ENCODE measurements at regions not wholly inside any gene's neighbourhood (a gene's known extent, or its start where the extent isn't known, plus 50 kb on each side); places are given as distances from the start of the nearest gene placed in this dataset.

DNA sequence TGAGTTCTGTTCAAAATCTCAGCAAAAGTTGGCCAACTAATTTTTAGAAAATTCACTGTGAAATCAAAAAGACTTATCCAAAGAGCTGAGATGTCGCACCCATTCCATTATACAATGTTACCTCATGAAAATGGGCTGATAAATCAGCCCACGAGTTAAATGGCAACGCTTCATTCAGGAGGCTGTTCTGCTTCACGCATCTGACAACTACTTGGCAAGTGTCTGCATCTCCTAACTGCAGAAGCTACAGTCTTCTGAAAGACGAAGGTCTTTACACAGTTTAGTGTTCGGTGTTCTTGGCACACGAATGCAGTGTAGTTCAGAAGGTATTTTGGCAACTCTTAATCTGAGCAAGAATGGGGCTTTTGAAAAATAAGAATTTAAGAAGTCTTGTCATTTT is 166.6 kb upstream of the DKK2 start:
- Mint-ChIP-seq H3K9me3 (no peaks in the 10 kb centered on the region), H3K4me3 (no peak overlapping the region), H3K27me3 (no peaks in the 10 kb centered on the region), H3K4me1 (ENCODE audit: low read depth) (no peaks in the 10 kb centered on the region), H3K27ac (no peak overlapping the region), H3K36me3 (no peaks in the 10 kb centered on the region)
- ChIA-PET CTCF (no interaction called here), POLR2A (no interaction called here)
- no peak for DNase-seq
- intact Hi-C loops (cut with micrococcal nuclease): no loop called here

DNA sequence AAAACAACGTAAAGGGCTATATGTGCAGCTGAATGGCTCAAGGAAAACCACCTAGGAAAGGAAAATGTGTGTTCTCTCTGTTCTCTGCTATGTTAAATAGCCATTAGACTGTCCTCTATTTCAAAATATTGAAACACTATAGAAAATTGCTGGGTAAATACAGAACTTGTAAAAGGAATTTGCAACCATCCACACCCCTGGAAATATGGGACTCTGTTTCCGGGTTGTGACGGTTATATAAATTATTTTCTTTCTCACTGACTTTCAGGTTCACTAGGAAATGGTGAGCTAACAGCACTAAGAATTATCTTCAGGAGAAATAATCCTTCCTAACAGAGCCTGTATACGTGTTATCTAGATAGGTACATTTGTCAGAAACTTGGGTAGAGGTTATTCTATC is 161.0 kb upstream of the DKK2 start:
- Mint-ChIP-seq H3K9me3 (no peaks in the 10 kb centered on the region), H3K4me3 (no peak overlapping the region), H3K36me3 (no peaks in the 10 kb centered on the region), H3K4me1 (ENCODE audit: low read depth) (no peaks in the 10 kb centered on the region), H3K27me3 (no peaks in the 10 kb centered on the region), H3K27ac (no peak overlapping the region)
- intact Hi-C loops (cut with micrococcal nuclease): no loop called here
- no peak for DNase-seq
- POLR2A ChIA-PET: no interaction called here
- CTCF ChIA-PET: no interaction called here

DNA sequence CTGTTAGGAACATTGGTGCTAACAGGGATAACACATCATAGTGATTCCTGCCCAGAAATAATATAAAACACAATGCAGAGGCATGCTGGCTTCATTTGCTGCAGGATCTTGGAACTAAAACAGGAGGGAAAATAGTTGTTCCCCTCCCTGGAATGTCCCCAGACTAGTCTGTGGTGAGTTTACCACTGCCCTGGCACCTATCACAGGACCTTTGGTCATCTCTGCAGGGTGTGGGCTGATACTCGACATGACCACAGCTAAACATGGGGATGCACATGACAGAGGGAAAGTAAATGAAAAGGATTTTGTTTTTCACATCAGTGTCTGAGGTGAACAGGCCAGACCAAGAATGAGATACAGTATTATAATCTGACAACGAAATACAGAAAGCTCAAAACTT is 160.2 kb upstream of the DKK2 start:
- no peaks in the 10 kb centered on the region for H3K27me3 Mint-ChIP-seq
- no peak for DNase-seq
- no peaks in the 10 kb centered on the region for H3K36me3 Mint-ChIP-seq
- no peak overlapping the region for H3K4me3 Mint-ChIP-seq
- intact Hi-C loops (cut with micrococcal nuclease): no loop called here
- no peaks in the 10 kb centered on the region for H3K9me3 Mint-ChIP-seq
- ChIA-PET POLR2A (no interaction called here), CTCF (no interaction called here)
- no peak overlapping the region for H3K27ac Mint-ChIP-seq
- no peaks in the 10 kb centered on the region for H3K4me1 Mint-ChIP-seq (ENCODE audit: low read depth)

DNA sequence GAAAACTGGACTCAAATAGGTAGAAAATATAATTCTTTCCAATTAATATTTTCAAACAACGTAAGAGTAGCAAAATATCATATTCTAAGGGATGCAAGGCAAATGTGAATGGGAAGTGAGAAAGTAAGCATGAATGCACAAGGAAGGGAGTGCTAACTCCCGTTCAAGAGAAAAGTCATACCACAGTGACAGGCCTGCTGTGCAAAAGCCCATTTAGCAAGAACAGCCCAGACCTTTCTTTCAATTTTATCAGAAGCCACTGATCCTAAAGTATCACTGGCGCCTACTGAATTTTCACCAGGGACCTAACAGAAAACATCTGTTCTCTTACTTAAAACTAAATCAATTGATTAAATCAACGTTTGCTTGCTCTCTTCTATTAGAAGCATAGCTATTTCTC is 157.9 kb upstream of the DKK2 start:
- H3K36me3 Mint-ChIP-seq: no peaks in the 10 kb centered on the region
- POLR2A ChIA-PET: no interaction called here
- H3K4me1 Mint-ChIP-seq (ENCODE audit: low read depth): no peaks in the 10 kb centered on the region
- no peak for DNase-seq
- no peak overlapping the region for H3K4me3 Mint-ChIP-seq
- intact Hi-C loops (cut with micrococcal nuclease): no loop called here
- H3K27me3 Mint-ChIP-seq: no peaks in the 10 kb centered on the region
- H3K9me3 Mint-ChIP-seq: no peaks in the 10 kb centered on the region
- CTCF ChIA-PET: no interaction called here
- no peak overlapping the region for H3K27ac Mint-ChIP-seq

DNA sequence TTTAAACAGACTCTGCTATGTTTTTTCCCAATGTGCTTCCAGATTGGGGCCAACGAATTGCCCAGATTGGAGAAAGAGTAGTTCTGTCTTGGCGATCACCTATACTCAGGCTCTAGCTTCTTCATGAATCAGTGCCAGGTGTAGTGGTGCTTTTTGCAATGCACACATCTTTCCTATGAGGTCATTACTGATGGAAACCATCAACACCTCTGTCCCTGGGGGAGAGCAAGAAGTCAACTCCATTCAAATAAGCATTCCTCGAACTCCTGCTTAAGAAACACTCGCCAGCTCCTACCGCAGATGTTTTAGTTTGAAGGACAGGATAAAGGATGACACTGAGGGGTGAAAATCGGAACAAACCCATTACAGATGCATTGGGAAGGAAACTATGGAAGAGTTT is 156.5 kb upstream of the DKK2 start:
- ChIA-PET POLR2A (no interaction called here), CTCF (no interaction called here)
- no peaks in the 10 kb centered on the region for H3K9me3 Mint-ChIP-seq

DNA sequence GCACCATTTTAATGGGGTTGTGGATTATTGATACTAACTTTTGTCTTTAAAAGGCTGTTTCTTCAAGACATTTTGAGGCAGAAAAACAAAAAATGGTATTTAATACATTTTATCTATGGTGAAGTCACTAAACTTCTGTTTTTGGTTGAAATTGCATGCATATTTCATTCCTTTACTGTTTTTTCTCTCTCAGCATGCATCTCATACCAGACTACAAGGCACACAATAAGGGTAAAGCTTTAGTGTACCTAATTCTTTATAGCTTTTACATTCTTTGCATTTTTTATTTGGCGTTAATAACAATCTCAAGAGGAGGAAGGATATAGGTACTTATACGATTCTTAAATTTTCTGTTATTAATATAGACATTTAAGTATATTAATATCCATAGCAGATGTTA is 151.0 kb upstream of the DKK2 start:
- no peaks in the 10 kb centered on the region for H3K36me3 Mint-ChIP-seq
- no peaks in the 10 kb centered on the region for H3K4me1 Mint-ChIP-seq (ENCODE audit: low read depth)
- no peaks in the 10 kb centered on the region for H3K27me3 Mint-ChIP-seq
- H3K4me3 Mint-ChIP-seq: no peak overlapping the region
- no peak for DNase-seq
- H3K27ac Mint-ChIP-seq: no peak overlapping the region
- ChIA-PET POLR2A (no interaction called here), CTCF (no interaction called here)
- intact Hi-C loops (cut with micrococcal nuclease): no loop called here
- H3K9me3 Mint-ChIP-seq: no peaks in the 10 kb centered on the region

More for the DNA sequence above, 156.5 kb upstream of the DKK2 start:
- Mint-ChIP-seq H3K27me3 (no peaks in the 10 kb centered on the region), H3K36me3 (no peaks in the 10 kb centered on the region), H3K4me1 (ENCODE audit: low read depth) (no peaks in the 10 kb centered on the region), H3K4me3 (no peak overlapping the region), H3K27ac (no peak overlapping the region)
- intact Hi-C loops (cut with micrococcal nuclease): no loop called here
- no peak for DNase-seq

DNA sequence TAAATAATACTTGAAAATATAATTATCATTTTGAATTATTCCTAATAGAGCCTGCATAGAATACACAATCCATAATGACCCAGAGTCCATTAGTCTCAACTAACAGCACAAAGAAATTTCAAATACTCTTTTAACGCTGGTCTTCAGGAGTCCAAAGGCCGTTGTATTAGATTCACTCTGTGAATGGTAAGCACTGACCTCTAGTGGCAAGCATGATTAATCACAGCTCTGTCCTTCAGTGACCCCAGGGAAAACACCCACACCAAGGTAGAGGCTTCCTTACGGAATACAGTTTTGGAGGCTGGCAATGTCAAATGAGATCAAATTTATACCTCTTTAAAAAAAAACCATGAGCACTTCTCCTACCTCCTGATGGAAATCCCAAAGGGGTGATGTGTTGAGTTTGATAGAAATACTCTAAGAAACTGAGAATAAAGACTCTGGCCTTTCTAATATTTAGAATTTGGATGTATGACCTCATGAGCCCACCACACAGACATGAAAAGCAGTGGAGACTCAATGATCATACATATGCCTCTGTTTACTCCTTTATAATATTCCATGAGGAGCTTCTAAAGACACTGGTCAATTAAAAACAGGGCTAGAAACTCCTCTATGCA is 147.2 kb upstream of the DKK2 start:
- no peak overlapping the region for H3K4me3 Mint-ChIP-seq
- DNase-seq: no peak
- no peaks in the 10 kb centered on the region for H3K9me3 Mint-ChIP-seq
- H3K4me1 Mint-ChIP-seq (ENCODE audit: low read depth): no peaks in the 10 kb centered on the region
- H3K27me3 Mint-ChIP-seq: no peaks in the 10 kb centered on the region
- intact Hi-C loops (cut with micrococcal nuclease): loop anchor here (5.0 kb wide), 2 partner anchors 146 to 286 kb away; partner anchors contain the start of gene DKK2
- ChIA-PET CTCF (interaction anchor here (0.6 to 1.7 kb wide), 5 partner anchors 29 to 917 kb away, joined by 3 to 8 read pairs (median 3); no protein-coding TSS in a partner anchor), POLR2A (no interaction called here)
- no peaks in the 10 kb centered on the region for H3K36me3 Mint-ChIP-seq
- H3K27ac Mint-ChIP-seq: no peak overlapping the region

DNA sequence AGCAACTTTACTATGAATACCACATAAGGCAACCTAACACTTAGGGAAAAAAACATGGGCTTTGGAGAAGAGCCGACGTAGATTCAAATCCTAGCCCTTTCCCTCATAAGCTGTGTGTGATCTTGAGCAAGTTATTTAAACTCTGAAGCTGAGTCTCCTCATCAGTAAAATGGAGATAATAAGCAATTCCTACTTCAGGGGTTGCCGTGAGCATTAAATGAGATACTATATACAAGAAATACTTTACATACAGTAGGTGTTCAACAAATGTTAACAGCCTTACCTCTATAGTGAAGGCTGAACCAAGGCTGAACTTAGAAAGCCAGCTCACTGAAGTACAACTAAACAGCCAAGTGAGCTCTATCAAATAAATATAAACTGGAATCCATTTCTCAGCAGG is 146.2 kb upstream of the DKK2 start:
- Mint-ChIP-seq H3K27ac (no peak overlapping the region), H3K27me3 (no peaks in the 10 kb centered on the region), H3K4me1 (ENCODE audit: low read depth) (no peaks in the 10 kb centered on the region), H3K36me3 (no peaks in the 10 kb centered on the region), H3K9me3 (no peaks in the 10 kb centered on the region), H3K4me3 (no peak overlapping the region)
- POLR2A ChIA-PET: no interaction called here
- CTCF ChIA-PET: interaction anchor here (0.7 to 1.7 kb wide), 5 partner anchors 28 to 916 kb away, joined by 3 to 8 read pairs (median 3); no protein-coding TSS in a partner anchor
- intact Hi-C loops (cut with micrococcal nuclease): loop anchor here (5.0 kb wide), 2 partner anchors 145 to 285 kb away; partner anchors contain the start of gene DKK2
- DNase-seq: no peak

DNA sequence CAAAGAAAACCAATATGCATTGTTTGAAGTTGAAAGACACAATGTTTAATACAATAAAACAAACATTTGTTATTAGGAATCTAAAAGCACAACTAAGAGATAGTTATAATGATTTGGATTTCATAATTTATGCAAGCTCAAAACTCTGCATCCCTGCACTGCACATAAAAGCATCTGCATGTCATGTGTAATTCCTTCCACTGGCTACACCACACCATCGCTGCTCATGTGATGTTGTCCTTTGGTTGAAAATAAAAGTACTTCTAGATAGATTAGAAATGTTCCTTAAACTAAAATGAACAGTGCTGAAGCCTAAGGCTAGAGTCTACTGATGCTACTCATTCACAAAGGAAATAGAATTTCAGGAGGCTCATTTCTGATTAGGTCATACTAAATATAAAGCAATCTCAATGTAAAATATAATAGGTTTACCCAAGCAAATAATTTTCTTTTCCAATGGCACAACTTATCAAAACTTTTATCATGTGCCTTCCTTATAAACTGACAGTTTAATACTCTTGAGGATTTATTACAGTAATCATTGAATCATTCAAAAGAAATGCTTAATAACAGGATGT is 130.8 kb upstream of the DKK2 start:
- no peak for DNase-seq
- Mint-ChIP-seq H3K4me3 (no peak overlapping the region), H3K4me1 (ENCODE audit: low read depth) (no peaks in the 10 kb centered on the region), H3K9me3 (peaks cover 17% of the 10 kb centered on the region), H3K27me3 (no peaks in the 10 kb centered on the region), H3K36me3 (no peaks in the 10 kb centered on the region), H3K27ac (no peak overlapping the region)
- intact Hi-C loops (cut with micrococcal nuclease): no loop called here
- POLR2A ChIA-PET: no interaction called here
- CTCF ChIA-PET: no interaction called here

DNA sequence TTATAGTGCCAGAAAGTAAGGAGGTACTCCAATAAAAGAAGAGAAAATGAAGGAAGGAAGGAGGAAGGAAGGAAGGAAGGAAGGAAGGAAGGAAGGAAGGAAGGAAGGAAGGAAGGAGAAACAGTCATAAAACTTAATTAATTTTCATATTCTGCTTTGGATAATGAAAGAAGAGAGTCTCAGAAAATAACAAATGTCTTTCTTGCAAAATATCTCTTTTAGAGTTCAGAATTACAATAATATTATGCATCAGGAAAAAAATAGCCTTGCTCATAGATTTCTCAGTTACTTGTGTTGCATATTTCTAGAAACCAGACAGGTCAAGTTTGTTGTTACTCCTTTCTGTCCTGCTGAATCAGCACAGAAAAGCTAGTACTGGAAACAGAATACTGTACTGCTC is 130.1 kb upstream of the DKK2 start:
- CTCF ChIA-PET: no interaction called here
- POLR2A ChIA-PET: no interaction called here
- Mint-ChIP-seq H3K27ac (no peak overlapping the region), H3K9me3 (peaks cover 17% of the 10 kb centered on the region), H3K4me1 (ENCODE audit: low read depth) (no peaks in the 10 kb centered on the region), H3K36me3 (no peaks in the 10 kb centered on the region), H3K4me3 (no peak overlapping the region), H3K27me3 (no peaks in the 10 kb centered on the region)
- no peak for DNase-seq
- intact Hi-C loops (cut with micrococcal nuclease): no loop called here

DNA sequence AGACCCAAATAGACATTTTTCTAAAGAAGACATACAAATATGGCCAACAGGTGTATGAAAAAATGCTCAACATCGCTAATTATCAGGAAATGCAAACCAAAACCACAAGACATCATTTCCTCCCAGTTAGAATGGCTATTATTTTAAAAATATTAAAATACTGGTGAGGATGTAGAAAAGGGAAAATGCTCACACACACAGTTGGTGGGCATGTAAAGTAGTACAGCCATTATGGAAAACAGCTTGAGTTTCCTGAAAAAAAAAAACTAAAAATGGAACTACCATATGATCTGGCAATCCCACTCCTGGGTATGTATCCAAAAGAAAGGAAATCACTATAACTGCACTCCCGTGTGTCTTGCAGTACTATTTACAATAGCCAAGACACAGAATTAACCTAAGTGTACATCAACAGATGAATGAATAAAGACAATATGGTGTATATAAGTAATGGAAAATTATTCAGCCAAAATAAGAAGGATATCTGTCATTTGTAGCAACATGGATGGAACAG is 128.9 kb upstream of the DKK2 start:
- Mint-ChIP-seq H3K36me3 (no peaks in the 10 kb centered on the region), H3K27me3 (no peaks in the 10 kb centered on the region), H3K4me3 (no peak overlapping the region), H3K9me3 (peaks cover 17% of the 10 kb centered on the region), H3K27ac (no peak overlapping the region), H3K4me1 (ENCODE audit: low read depth) (no peaks in the 10 kb centered on the region)
- POLR2A ChIA-PET: no interaction called here
- intact Hi-C loops (cut with micrococcal nuclease): no loop called here
- DNase-seq: no peak
- CTCF ChIA-PET: no interaction called here

DNA sequence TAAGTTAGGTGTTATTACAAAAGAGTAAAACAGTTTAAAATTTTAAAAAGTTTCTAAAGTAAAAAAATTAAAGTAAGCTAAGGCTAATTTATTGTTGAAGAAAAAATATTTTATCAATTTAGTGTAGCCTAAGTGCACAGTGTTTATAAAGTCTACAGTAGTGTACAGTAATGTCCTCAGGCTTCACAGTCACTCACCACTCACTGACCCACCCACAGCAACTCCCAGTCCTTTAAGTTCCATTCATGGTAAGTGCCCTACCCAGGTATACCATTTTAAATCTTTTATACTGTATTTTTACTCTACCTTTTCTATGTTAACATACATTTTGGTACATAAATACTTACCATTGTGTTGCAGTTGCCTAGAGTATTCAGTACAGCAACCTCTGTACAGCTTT is 120.3 kb upstream of the DKK2 start:
- intact Hi-C loops (cut with micrococcal nuclease): no loop called here
- H3K36me3 Mint-ChIP-seq: no peaks in the 10 kb centered on the region

DNA sequence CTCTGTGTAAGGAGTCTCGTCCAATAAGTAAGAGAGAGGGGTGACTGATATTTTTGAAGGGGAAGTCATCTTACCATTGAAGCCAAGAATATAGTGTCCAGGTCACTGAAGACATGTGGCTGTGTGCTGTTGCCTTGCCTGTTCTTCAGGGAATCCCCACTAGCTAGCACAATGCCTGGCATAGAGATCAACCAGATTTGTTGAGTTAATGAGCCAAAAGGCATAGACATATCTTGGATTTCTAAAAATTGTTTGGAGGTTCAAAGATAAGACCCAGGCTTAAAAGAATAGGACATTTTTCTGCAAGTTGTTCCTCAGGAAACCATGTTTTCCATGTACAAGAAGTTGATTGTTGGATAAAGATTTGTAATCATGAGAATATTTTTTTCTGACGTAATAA is 119.3 kb upstream of the DKK2 start:
- H3K4me3 Mint-ChIP-seq: no peak overlapping the region
- H3K9me3 Mint-ChIP-seq: no peaks in the 10 kb centered on the region
- CTCF ChIA-PET: no interaction called here
- H3K36me3 Mint-ChIP-seq: no peaks in the 10 kb centered on the region
- no peak for DNase-seq
- intact Hi-C loops (cut with micrococcal nuclease): no loop called here
- no peaks in the 10 kb centered on the region for H3K4me1 Mint-ChIP-seq (ENCODE audit: low read depth)
- H3K27me3 Mint-ChIP-seq: peaks cover 2% of the 10 kb centered on the region
- POLR2A ChIA-PET: no interaction called here
- no peak overlapping the region for H3K27ac Mint-ChIP-seq

More for the DNA sequence above, 120.3 kb upstream of the DKK2 start:
- no peaks in the 10 kb centered on the region for H3K9me3 Mint-ChIP-seq
- peaks cover 2% of the 10 kb centered on the region for H3K27me3 Mint-ChIP-seq
- H3K27ac Mint-ChIP-seq: no peak overlapping the region
- no peak for DNase-seq
- ChIA-PET CTCF (no interaction called here), POLR2A (no interaction called here)
- no peaks in the 10 kb centered on the region for H3K4me1 Mint-ChIP-seq (ENCODE audit: low read depth)
- no peak overlapping the region for H3K4me3 Mint-ChIP-seq

Data from activated CD4-positive, alpha-beta memory T cell treated with anti-CD3 and anti-CD28 coated beads for 36 hours (primary cell).